Fibroblast of lung (primary cell): ENCODE measurements at regions not wholly inside any gene's neighbourhood (a gene's known extent, or its start where the extent isn't known, plus 50 kb on each side); places are given as distances from the start of the nearest gene placed in this dataset.

Experiments used
- EZH2 ChIP-seq: IDR thresholded peaks from 2 replicates; pipeline ENCODE4 v1.5.1; 2012; ENCODE audit warnings: low read length, control low read depth, mild to moderate bottlenecking; ENCODE audit errors: missing control alignments
- TF ChIP-seq, protein P1 (sequence below), 2 donors: IDR thresholded peaks in 1 of 2; conservative IDR thresholded peaks in 1 of 2; 1 replicate in 1 of 2; 2 replicates in 1 of 2; pipeline ENCODE4 v1.5.1; 2011 to 2012; ENCODE audit warnings: low read length in 2 of 2, control low read depth in 1 of 2, inconsistent platforms in 1 of 2, low read depth in 1 of 2, mild to moderate bottlenecking in 1 of 2

DNA sequence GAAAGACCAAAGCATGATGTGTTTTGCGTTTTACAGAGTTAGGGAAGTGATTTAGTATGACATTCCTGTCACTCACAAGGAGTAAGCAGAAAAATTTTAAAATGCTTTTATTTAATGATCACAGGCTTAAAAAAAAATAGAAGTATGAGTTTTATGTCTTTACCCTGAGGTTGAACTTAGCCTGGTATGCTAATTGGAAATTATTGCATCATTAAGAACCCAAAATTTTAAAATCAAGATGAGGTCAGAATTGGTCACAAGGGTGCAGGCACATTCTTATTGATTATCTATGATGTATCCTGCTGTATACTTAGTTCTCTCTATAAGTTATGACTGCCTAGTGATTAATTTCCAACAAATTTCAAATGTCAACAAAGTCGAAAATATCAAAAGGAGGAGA, 585.6 kb upstream of the ALCAM start:
- TF ChIP-seq, protein P1, sequence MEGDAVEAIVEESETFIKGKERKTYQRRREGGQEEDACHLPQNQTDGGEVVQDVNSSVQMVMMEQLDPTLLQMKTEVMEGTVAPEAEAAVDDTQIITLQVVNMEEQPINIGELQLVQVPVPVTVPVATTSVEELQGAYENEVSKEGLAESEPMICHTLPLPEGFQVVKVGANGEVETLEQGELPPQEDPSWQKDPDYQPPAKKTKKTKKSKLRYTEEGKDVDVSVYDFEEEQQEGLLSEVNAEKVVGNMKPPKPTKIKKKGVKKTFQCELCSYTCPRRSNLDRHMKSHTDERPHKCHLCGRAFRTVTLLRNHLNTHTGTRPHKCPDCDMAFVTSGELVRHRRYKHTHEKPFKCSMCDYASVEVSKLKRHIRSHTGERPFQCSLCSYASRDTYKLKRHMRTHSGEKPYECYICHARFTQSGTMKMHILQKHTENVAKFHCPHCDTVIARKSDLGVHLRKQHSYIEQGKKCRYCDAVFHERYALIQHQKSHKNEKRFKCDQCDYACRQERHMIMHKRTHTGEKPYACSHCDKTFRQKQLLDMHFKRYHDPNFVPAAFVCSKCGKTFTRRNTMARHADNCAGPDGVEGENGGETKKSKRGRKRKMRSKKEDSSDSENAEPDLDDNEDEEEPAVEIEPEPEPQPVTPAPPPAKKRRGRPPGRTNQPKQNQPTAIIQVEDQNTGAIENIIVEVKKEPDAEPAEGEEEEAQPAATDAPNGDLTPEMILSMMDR (conservative IDR thresholded peaks at IDR 0.05 in 1 of 2, IDR thresholded peaks at IDR 0.05 in 1 of 2; ENCODE audit: low read depth in 1 of 2, low read length in 2 of 2): no peak
- TF ChIP-seq EZH2: no peak
